ENCODE measurements at regions not wholly inside any gene's neighbourhood (a gene's known extent, or its start where the extent isn't known, plus 50 kb on each side); places are given as distances from the start of the nearest gene placed in this dataset.

- TF ChIP-seq GATA2 (IDR thresholded peaks at IDR 0.05; ENCODE audit: low read depth, low read length) = no peak
- TF ChIP-seq GATA3 (IDR thresholded peaks at IDR 0.05; ENCODE audit: low read depth, low read length) = no peak
These were observed 239.1 kb downstream of the COG6 start for GRCh38 chr13:39894586-39894985.

GRCh38 chr13:39895254-39895653, 239.8 kb downstream of the COG6 start:
- TF ChIP-seq GATA3 (IDR thresholded peaks at IDR 0.05; ENCODE audit: low read depth, low read length) (no peak), GATA2 (IDR thresholded peaks at IDR 0.05; ENCODE audit: low read depth, low read length) (no peak)

GRCh38 chr13:39897636-39898035, 242.2 kb downstream of the COG6 start:
- no peak for TF ChIP-seq GATA2 (IDR thresholded peaks at IDR 0.05; ENCODE audit: low read depth, low read length)
- TF ChIP-seq GATA3 (IDR thresholded peaks at IDR 0.05; ENCODE audit: low read depth, low read length) = no peak

GRCh38 chr13:39900106-39900750, 244.8 kb downstream of the COG6 start:
- TF ChIP-seq GATA3 (IDR thresholded peaks at IDR 0.05; ENCODE audit: low read depth, low read length) = no peak
- no peak for TF ChIP-seq GATA2 (IDR thresholded peaks at IDR 0.05; ENCODE audit: low read depth, low read length)

- TF ChIP-seq GATA3 (IDR thresholded peaks at IDR 0.05; ENCODE audit: low read depth, low read length) (no peak), GATA2 (IDR thresholded peaks at IDR 0.05; ENCODE audit: low read depth, low read length) (no peak)
These were observed 249.5 kb downstream of the COG6 start for GRCh38 chr13:39904959-39905358.

- TF ChIP-seq GATA3 (IDR thresholded peaks at IDR 0.05; ENCODE audit: low read depth, low read length) (no peak), GATA2 (IDR thresholded peaks at IDR 0.05; ENCODE audit: low read depth, low read length) (peak; percentile 11; the same call in 1 of the 2 replicates)
These were observed 254.2 kb downstream of the COG6 start for GRCh38 chr13:39909634-39910033.

- no peak for TF ChIP-seq GATA2 (IDR thresholded peaks at IDR 0.05; ENCODE audit: low read depth, low read length)
- TF ChIP-seq GATA3 (IDR thresholded peaks at IDR 0.05; ENCODE audit: low read depth, low read length) = no peak
These were observed 254.6 kb downstream of the COG6 start for GRCh38 chr13:39910041-39910440.

GRCh38 chr13:39910833-39911232, 255.4 kb downstream of the COG6 start:
- TF ChIP-seq GATA2 (IDR thresholded peaks at IDR 0.05; ENCODE audit: low read depth, low read length) = no peak
- no peak for TF ChIP-seq GATA3 (IDR thresholded peaks at IDR 0.05; ENCODE audit: low read depth, low read length)

- no peak for TF ChIP-seq GATA2 (IDR thresholded peaks at IDR 0.05; ENCODE audit: low read depth, low read length)
- no peak for TF ChIP-seq GATA3 (IDR thresholded peaks at IDR 0.05; ENCODE audit: low read depth, low read length)
These were observed 257.9 kb downstream of the COG6 start for GRCh38 chr13:39913339-39913738.

- TF ChIP-seq GATA2 (IDR thresholded peaks at IDR 0.05; ENCODE audit: low read depth, low read length) (no peak), GATA3 (IDR thresholded peaks at IDR 0.05; ENCODE audit: low read depth, low read length) (no peak)
These were observed 258.5 kb downstream of the COG6 start for GRCh38 chr13:39913928-39914327.

GRCh38 chr13:39915418-39915817, 260.0 kb downstream of the COG6 start:
- no peak for TF ChIP-seq GATA2 (IDR thresholded peaks at IDR 0.05; ENCODE audit: low read depth, low read length)
- no peak for TF ChIP-seq GATA3 (IDR thresholded peaks at IDR 0.05; ENCODE audit: low read depth, low read length)

GRCh38 chr13:39916330-39916729, 260.9 kb downstream of the COG6 start:
- TF ChIP-seq GATA3 (IDR thresholded peaks at IDR 0.05; ENCODE audit: low read depth, low read length) (no peak), GATA2 (IDR thresholded peaks at IDR 0.05; ENCODE audit: low read depth, low read length) (no peak)

GRCh38 chr13:39918620-39919236, 263.3 kb downstream of the COG6 start:
- TF ChIP-seq GATA2 (IDR thresholded peaks at IDR 0.05; ENCODE audit: low read depth, low read length) (no peak), GATA3 (IDR thresholded peaks at IDR 0.05; ENCODE audit: low read depth, low read length) (no peak)

GRCh38 chr13:39920613-39921012, 265.2 kb downstream of the COG6 start:
- TF ChIP-seq GATA2 (IDR thresholded peaks at IDR 0.05; ENCODE audit: low read depth, low read length) = no peak
- no peak for TF ChIP-seq GATA3 (IDR thresholded peaks at IDR 0.05; ENCODE audit: low read depth, low read length)

- TF ChIP-seq GATA3 (IDR thresholded peaks at IDR 0.05; ENCODE audit: low read depth, low read length) = no peak
- no peak for TF ChIP-seq GATA2 (IDR thresholded peaks at IDR 0.05; ENCODE audit: low read depth, low read length)
These were observed 270.9 kb downstream of the COG6 start for GRCh38 chr13:39926345-39926744.

Measured in SH-SY5Y (cell line).